SK-N-SH (cell line): ENCODE measurements at regions not wholly inside any gene's neighbourhood (a gene's known extent, or its start where the extent isn't known, plus 50 kb on each side); places are given as distances from the start of the nearest gene placed in this dataset.
A peak's percentile ranks its signal among the peaks of the same experiment; 100 is the strongest.
"Not testable (repeated sequence)": the region's sequence is repeated elsewhere in the genome, so short reads cannot be mapped to it uniquely, and the experiment has no call there.

Experiments used
- CTCF ChIA-PET: fragments of 300-600, 350-600 bp; formaldehyde crosslinking; extraction: SDS; loops from one replicate; lab custom pipeline; 2021; lab: Yijun Ruan, JAX
- POLR2A ChIA-PET: fragments of 350-600 bp; sonication (Branson Sonifier 250); formaldehyde crosslinking; extraction: SDS; loops from one replicate; lab custom pipeline; 2020; ENCODE audit warnings: antibody characterized with exemption, inconsistent platforms; lab: Yijun Ruan, JAX
- DNase-seq: peaks from one replicate; pipeline ENCODE4 v3.0.0; 2012
- H2AFZ ChIP-seq: fragments of 200-600 bp; sonication (generic); 2 replicates; pipeline ENCODE4 v1.8.1; 2016; ENCODE audit warnings: antibody characterized with exemption, mild to moderate bottlenecking, low read depth
- H3F3A ChIP-seq: fragments of 200-600 bp; sonication (generic); replicated peaks from 2 replicates; pipeline ENCODE3; 2016; ENCODE audit warnings: antibody characterized with exemption, mild to moderate bottlenecking; ENCODE audit not compliant: insufficient read depth
- H3K27ac ChIP-seq, 2 experiments: fragments of 200-500 bp in 1 of 2; fragments of 200-600 bp in 1 of 2; sonication (Bioruptor generic) in 1 of 2; sonication (generic), shearing (Covaris generic) in 1 of 2; 2 replicates each; pipeline versions ENCODE4 v1.5.1 to v1.6.1; 2014 to 2016; ENCODE audit warnings: low read depth in 2 of 2, inconsistent platforms in 1 of 2, low read length in 1 of 2, mild to moderate bottlenecking in 1 of 2, mixed read lengths in 1 of 2
- H3K27me3 ChIP-seq: fragments of 200-600 bp; sonication (generic), shearing (Covaris generic); 2 replicates; pipeline ENCODE4 v1.6.1; 2016; ENCODE audit warnings: mixed run types; ENCODE audit not compliant: insufficient read depth
- H3K36me3 ChIP-seq, 2 experiments: fragments of 200-500 bp in 1 of 2; fragments of 200-600 bp in 1 of 2; sonication (Bioruptor generic) in 1 of 2; sonication (generic) in 1 of 2; replicated peaks in 1 of 2; 2 replicates each; pipeline versions ENCODE3 to v1.5.1; 2014 to 2016; ENCODE audit warnings: low read length in 1 of 2, mild to moderate bottlenecking in 1 of 2; ENCODE audit not compliant: insufficient read depth in 2 of 2, control insufficient read depth in 1 of 2
- H3K4me1 ChIP-seq, 2 experiments: fragments of 200-500 bp in 1 of 2; fragments of 200-600 bp in 1 of 2; sonication (Bioruptor generic) in 1 of 2; sonication (generic), shearing (Covaris generic) in 1 of 2; 2 replicates each; pipeline versions ENCODE4 v1.5.1 to v1.6.1; 2014 to 2016; ENCODE audit warnings: low read depth in 1 of 2, low read length in 1 of 2, mixed run types in 1 of 2; ENCODE audit not compliant: insufficient read depth in 2 of 2, control insufficient read depth in 1 of 2
- H3K4me2 ChIP-seq: fragments of 200-600 bp; sonication (generic), shearing (Covaris generic); 2 replicates; pipeline ENCODE4 v1.6.1; 2017; ENCODE audit warnings: mixed run types
- H3K4me3 ChIP-seq, 2 experiments: fragments of 200-500 bp in 1 of 2; fragments of 200-600 bp in 1 of 2; sonication (Bioruptor generic) in 1 of 2; sonication (generic), shearing (Covaris generic) in 1 of 2; 2 replicates each; pipeline versions ENCODE4 v1.5.1 to v1.8.1; 2014 to 2016; ENCODE audit warnings: low read depth in 2 of 2, inconsistent platforms in 1 of 2, low read length in 1 of 2, mild to moderate bottlenecking in 1 of 2, mixed read lengths in 1 of 2, moderate library complexity in 1 of 2
- H3K79me2 ChIP-seq: fragments of 200-600 bp; sonication (generic); 2 replicates; pipeline ENCODE4 v1.8.1; 2017; ENCODE audit warnings: mild to moderate bottlenecking; ENCODE audit not compliant: insufficient read depth
- H3K9ac ChIP-seq: fragments of 200-600 bp; sonication (generic); 2 replicates; pipeline ENCODE4 v1.6.1; 2017; ENCODE audit warnings: mixed run types
- H3K9me2 ChIP-seq: fragments of 200-600 bp; sonication (generic); 2 replicates; pipeline ENCODE4 v1.6.1; 2017; ENCODE audit warnings: mixed run types
- H3K9me3 ChIP-seq: fragments of 200-600 bp; sonication (generic); 2 replicates; pipeline ENCODE4 v1.6.1; 2017; ENCODE audit warnings: mixed run types, mild to moderate bottlenecking, moderate library complexity
- H4K20me1 ChIP-seq: fragments of 200-600 bp; sonication (generic); 2 replicates; pipeline ENCODE4 v1.6.1; 2017; ENCODE audit warnings: mild to moderate bottlenecking, mixed run types; ENCODE audit not compliant: insufficient read depth
- CHD2 ChIP-seq: fragments of 150-350 bp; IDR thresholded peaks from 2 replicates; pipeline ENCODE4 v1.6.1; 2018; ENCODE audit warnings: low read length; ENCODE audit not compliant: partially characterized antibody
- EP300 ChIP-seq, 2 experiments: IDR thresholded peaks; 2 replicates each; pipeline versions ENCODE4 v1.4.0 to v1.6.1; 2012; ENCODE audit warnings: borderline replicate concordance in 1 of 2, low read depth in 1 of 2, low read length in 1 of 2
- FOXJ3 ChIP-seq: sonication (generic); formaldehyde crosslinking; IDR thresholded peaks from 2 replicates; pipeline ENCODE4 v1.5.1; 2020; ENCODE audit warnings: mild to moderate bottlenecking, missing genetic modification reagents
- GATA2 ChIP-seq: sonication (generic); formaldehyde crosslinking; IDR thresholded peaks from 2 replicates; pipeline ENCODE4 v1.5.0; 2020; ENCODE audit warnings: mild to moderate bottlenecking, missing genetic modification reagents
- MXI1 ChIP-seq: IDR thresholded peaks from 2 replicates; pipeline ENCODE4 v1.6.1; 2012; ENCODE audit warnings: mild to moderate bottlenecking, low read depth, low read length, improper control_type of control experiment
- TCF12 ChIP-seq: IDR thresholded peaks from 2 replicates; pipeline ENCODE4 v1.4.0; 2012
- WGBS: methylation state at CpG from one replicate; pipeline ENCODE4 v1.1.6; 2017; ENCODE audit warnings: low lambda C conversion rate; 5-methylcytosine and 5-hydroxymethylcytosine counted together
- TF ChIP-seq, protein P1 (sequence below): IDR thresholded peaks from 2 replicates; pipeline ENCODE4; 2012
- TF ChIP-seq, protein P2 (sequence below): IDR thresholded peaks from 2 replicates; pipeline ENCODE4 v1.4.0; 2012; ENCODE audit warnings: low read depth
- TF ChIP-seq, protein P3 (sequence below): IDR thresholded peaks from 2 replicates; pipeline ENCODE4 v1.6.1; 2012; ENCODE audit warnings: mild to moderate bottlenecking, low read depth, low read length, moderate library complexity

DNA sequence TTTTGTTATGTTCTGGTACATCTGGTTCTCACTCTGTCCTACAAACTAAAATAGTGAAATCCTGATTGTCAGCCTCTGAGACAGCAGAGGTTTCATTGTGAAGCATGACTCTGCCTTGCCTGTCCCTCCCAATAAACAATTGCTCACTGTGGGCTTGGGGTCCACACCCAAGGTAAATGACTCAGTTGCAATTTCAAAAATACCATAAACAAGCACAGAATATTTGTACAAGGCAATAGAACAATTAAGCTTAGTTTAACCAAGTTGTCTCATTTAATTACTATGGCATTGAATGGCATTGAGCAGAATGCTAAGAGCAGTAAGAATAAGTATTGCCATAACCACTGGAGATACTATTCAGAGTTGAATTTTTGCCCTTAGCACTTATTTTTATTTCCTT lies 353.6 kb downstream of the SPRY2 start:
- no peak overlapping the region for H3K9ac ChIP-seq
- H3K4me1 ChIP-seq = no peaks in the 10 kb centered on the region
- no peak overlapping the region for H3K4me2 ChIP-seq
- no peaks in the 10 kb centered on the region for H3K27me3 ChIP-seq
- H4K20me1 ChIP-seq = no peaks in the 10 kb centered on the region
- DNase-seq = no peak
- no peaks in the 10 kb centered on the region for H3K9me2 ChIP-seq
- no peaks in the 10 kb centered on the region for H3K79me2 ChIP-seq
- CTCF ChIA-PET = interaction anchor here (0.9 to 1.3 kb wide), 3 partner anchors 11 to 13 kb away, joined by 3 to 4 read pairs (median 3); no protein-coding TSS in a partner anchor
- H3K36me3 ChIP-seq = no peaks in the 10 kb centered on the region
- H2AFZ ChIP-seq = no peak overlapping the region
- H3K4me3 ChIP-seq = no peak overlapping the region
- no peaks in the 10 kb centered on the region for H3K9me3 ChIP-seq
- H3F3A ChIP-seq = no peaks in the 10 kb centered on the region
- TF ChIP-seq TCF12 (peak; percentile 58), CHD2 (no peak), GATA2 (CRISPR knock-in tag) (no peak), EP300 (IDR thresholded peaks at IDR 0.05; ENCODE audit: borderline replicate concordance in 1 of 2, low read depth in 1 of 2, low read length in 1 of 2) (peak in 1 of 2 experiments; percentile 24; a peak in 1 of 4 replicates)
- TF ChIP-seq, protein P1, sequence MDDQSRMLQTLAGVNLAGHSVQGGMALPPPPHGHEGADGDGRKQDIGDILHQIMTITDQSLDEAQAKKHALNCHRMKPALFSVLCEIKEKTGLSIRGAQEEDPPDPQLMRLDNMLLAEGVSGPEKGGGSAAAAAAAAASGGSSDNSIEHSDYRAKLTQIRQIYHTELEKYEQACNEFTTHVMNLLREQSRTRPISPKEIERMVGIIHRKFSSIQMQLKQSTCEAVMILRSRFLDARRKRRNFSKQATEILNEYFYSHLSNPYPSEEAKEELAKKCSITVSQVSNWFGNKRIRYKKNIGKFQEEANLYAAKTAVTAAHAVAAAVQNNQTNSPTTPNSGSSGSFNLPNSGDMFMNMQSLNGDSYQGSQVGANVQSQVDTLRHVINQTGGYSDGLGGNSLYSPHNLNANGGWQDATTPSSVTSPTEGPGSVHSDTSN = peak; percentile 24; the same call in 1 of the 2 replicates
- POLR2A ChIA-PET = no interaction called here
- peak overlapping the region in 1 of 2 experiments; percentile 50; a peak in 1 of 4 replicates for H3K27ac ChIP-seq

DNA sequence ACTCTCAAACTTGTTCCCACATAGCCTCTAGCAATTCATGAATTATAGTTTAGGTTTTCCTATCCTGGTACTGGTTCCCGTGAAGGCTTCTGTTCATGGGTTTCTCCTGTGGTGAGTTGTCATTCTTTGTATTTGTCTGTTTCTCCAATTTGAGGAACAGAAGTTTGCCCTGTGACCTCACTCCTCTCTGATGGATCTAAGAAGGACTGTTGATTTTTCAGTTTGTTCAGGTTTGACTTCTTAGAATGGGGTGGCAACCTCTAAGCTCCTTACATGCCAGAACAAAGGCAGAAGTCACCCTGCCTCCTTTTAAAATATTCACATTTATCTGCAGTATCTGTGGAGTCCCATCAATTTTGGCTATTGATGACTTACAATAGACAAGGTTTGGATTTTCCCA lies 354.0 kb downstream of the SPRY2 start:
- no peaks in the 10 kb centered on the region for H3K9me3 ChIP-seq
- no peaks in the 10 kb centered on the region for H3K27me3 ChIP-seq
- no peaks in the 10 kb centered on the region for H3K4me1 ChIP-seq
- H3F3A ChIP-seq = no peaks in the 10 kb centered on the region
- ChIA-PET POLR2A (no interaction called here), CTCF (interaction anchor here (0.9 to 1.3 kb wide), 2 partner anchors 11 to 13 kb away, joined by 3 to 4 read pairs; no protein-coding TSS in a partner anchor)
- H3K36me3 ChIP-seq = no peaks in the 10 kb centered on the region
- no peak for DNase-seq
- no peaks in the 10 kb centered on the region for H4K20me1 ChIP-seq
- no peaks in the 10 kb centered on the region for H3K79me2 ChIP-seq
- H3K4me3 ChIP-seq = no peak overlapping the region
- H2AFZ ChIP-seq = no peak overlapping the region
- TF ChIP-seq, protein P2, sequence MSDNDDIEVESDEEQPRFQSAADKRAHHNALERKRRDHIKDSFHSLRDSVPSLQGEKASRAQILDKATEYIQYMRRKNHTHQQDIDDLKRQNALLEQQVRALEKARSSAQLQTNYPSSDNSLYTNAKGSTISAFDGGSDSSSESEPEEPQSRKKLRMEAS = no peak
- TF ChIP-seq FOXJ3 = no peak
- TF ChIP-seq MXI1 = no peak
- TF ChIP-seq, protein P3, sequence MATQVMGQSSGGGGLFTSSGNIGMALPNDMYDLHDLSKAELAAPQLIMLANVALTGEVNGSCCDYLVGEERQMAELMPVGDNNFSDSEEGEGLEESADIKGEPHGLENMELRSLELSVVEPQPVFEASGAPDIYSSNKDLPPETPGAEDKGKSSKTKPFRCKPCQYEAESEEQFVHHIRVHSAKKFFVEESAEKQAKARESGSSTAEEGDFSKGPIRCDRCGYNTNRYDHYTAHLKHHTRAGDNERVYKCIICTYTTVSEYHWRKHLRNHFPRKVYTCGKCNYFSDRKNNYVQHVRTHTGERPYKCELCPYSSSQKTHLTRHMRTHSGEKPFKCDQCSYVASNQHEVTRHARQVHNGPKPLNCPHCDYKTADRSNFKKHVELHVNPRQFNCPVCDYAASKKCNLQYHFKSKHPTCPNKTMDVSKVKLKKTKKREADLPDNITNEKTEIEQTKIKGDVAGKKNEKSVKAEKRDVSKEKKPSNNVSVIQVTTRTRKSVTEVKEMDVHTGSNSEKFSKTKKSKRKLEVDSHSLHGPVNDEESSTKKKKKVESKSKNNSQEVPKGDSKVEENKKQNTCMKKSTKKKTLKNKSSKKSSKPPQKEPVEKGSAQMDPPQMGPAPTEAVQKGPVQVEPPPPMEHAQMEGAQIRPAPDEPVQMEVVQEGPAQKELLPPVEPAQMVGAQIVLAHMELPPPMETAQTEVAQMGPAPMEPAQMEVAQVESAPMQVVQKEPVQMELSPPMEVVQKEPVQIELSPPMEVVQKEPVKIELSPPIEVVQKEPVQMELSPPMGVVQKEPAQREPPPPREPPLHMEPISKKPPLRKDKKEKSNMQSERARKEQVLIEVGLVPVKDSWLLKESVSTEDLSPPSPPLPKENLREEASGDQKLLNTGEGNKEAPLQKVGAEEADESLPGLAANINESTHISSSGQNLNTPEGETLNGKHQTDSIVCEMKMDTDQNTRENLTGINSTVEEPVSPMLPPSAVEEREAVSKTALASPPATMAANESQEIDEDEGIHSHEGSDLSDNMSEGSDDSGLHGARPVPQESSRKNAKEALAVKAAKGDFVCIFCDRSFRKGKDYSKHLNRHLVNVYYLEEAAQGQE = no peak
- H3K9ac ChIP-seq = no peak overlapping the region
- H3K9me2 ChIP-seq = no peaks in the 10 kb centered on the region
- H3K4me2 ChIP-seq = no peak overlapping the region
- H3K27ac ChIP-seq = peak overlapping the region in 1 of 2 experiments; percentile 50; a peak in 2 of 4 replicates
- WGBS = 94% methylated on average over 1 of the region's 1 CpG

DNA sequence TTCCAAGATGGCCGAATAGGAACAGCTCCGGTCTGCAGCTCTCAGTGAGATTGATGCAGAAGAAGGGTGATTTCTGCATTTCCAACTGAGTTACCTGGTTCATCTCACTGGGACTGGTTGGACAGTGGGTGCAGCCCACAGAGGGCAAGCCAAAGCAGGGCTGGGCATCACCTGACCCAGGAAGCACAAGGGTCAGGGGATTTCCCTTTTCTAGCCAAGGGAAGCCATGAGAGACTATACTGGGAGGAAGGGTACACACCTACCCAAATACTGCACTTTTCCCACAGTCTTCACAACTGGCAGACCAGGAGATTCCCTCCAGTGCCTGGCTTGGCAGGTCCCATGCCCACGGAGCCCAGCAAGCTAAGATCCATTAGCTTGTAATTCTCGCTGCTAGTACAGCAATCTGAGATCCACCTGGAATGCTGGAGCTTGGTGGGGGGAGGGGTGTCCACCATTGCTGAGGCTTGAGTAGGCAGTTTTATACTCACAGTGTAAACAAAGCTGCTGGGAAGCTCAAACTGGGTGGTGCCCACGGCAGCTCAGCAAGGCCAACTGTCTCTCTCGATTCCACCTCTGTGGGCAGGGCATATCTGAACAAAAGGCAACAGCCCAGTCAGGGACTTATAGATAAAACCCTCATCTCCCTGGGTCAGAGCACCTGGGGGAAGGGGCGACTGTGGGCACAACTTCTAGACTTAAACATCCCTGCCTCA lies 365.8 kb downstream of the SPRY2 start:
- CTCF ChIA-PET = interaction anchor here (1.1 kb wide), 1 partner anchor 13 kb away, joined by 3 read pairs; no protein-coding TSS in a partner anchor
- H3K27ac ChIP-seq, POLR2A ChIA-PET: not testable (repeated sequence)

More for the DNA sequence above, 365.8 kb downstream of the SPRY2 start:
- H3F3A ChIP-seq, H2AFZ ChIP-seq, H3K36me3 ChIP-seq, H3K9ac ChIP-seq, H4K20me1 ChIP-seq, H3K27me3 ChIP-seq, H3K9me3 ChIP-seq, H3K79me2 ChIP-seq, DNase-seq, H3K4me3 ChIP-seq, H3K4me1 ChIP-seq, H3K9me2 ChIP-seq, H3K4me2 ChIP-seq: not testable (repeated sequence)
- 91% methylated on average over 7 of the region's 7 CpGs for WGBS
